GM12864 (cell line): ENCODE measurements at regions not wholly inside any gene's neighbourhood (a gene's known extent, or its start where the extent isn't known, plus 50 kb on each side); places are given as distances from the start of the nearest gene placed in this dataset.

ENCODE experiments used
- DNase-seq: peaks from one replicate; pipeline ENCODE4 v3.0.0-alpha.2; 2011; ENCODE audit warnings: low read depth
- H3K4me3 ChIP-seq: 2 replicates; pipeline ENCODE4 v1.5.1; 2011; ENCODE audit warnings: mild to moderate bottlenecking, low read depth, low read length, control low read depth
- CTCF ChIP-seq: IDR thresholded peaks from 2 replicates; pipeline ENCODE4 v1.5.1; 2011; ENCODE audit warnings: low read depth, mild to moderate bottlenecking, moderate library complexity, low read length, control low read depth, inconsistent platforms; ENCODE audit errors: missing control alignments

GRCh38 chr1:60984062-60984799, 98.1 kb upstream of the NFIA start:
- H3K4me3 ChIP-seq = no peak overlapping the region
- DNase-seq = no peak
- no peak for TF ChIP-seq CTCF

- DNase-seq = no peak
- TF ChIP-seq CTCF = no peak
- H3K4me3 ChIP-seq = no peak overlapping the region
These were observed 98.7 kb upstream of the NFIA start for GRCh38 chr1:60983701-60984061.

- no peak for DNase-seq
- no peak for TF ChIP-seq CTCF
- H3K4me3 ChIP-seq = no peak overlapping the region
These were observed 99.8 kb upstream of the NFIA start for GRCh38 chr1:60982539-60982938.

- TF ChIP-seq CTCF = no peak
- H3K4me3 ChIP-seq = no peak overlapping the region
- no peak for DNase-seq
These were observed 101.0 kb upstream of the NFIA start for GRCh38 chr1:60981357-60981756.

- no peak for DNase-seq
- TF ChIP-seq CTCF = peak; percentile 78
- H3K4me3 ChIP-seq = no peak overlapping the region
These were observed 103.7 kb upstream of the NFIA start for GRCh38 chr1:60978421-60979357.

- H3K4me3 ChIP-seq = no peak overlapping the region
- TF ChIP-seq CTCF = no peak
- no peak for DNase-seq
These were observed 104.7 kb upstream of the NFIA start for GRCh38 chr1:60977661-60978060.
